H9 (cell line): ENCODE measurements at regions not wholly inside any gene's neighbourhood (a gene's known extent, or its start where the extent isn't known, plus 50 kb on each side); places are given as distances from the start of the nearest gene placed in this dataset.

ENCODE experiments used
- DNase-seq: peaks from one replicate; pipeline ENCODE4 v3.0.0-alpha.2; 2017
- H2AFZ ChIP-seq: one replicate; pipeline ENCODE4 v1.6.1; 2013; ENCODE audit warnings: mild to moderate bottlenecking, low read length, control low read depth, moderate library complexity
- H2AK5ac ChIP-seq: 2 replicates; pipeline ENCODE4 v1.6.1; 2013; ENCODE audit warnings: low read length, control low read depth, mixed read lengths; ENCODE audit not compliant: insufficient read length
- H2BK120ac ChIP-seq: one replicate; pipeline ENCODE4 v1.6.1; 2013; ENCODE audit warnings: low read depth, mild to moderate bottlenecking, low read length, control low read depth, inconsistent platforms; ENCODE audit not compliant: poor library complexity, severe bottlenecking
- H2BK12ac ChIP-seq: 2 replicates; pipeline ENCODE4 v1.6.1; 2013; ENCODE audit warnings: low read length, control low read depth, mixed read lengths, low read depth; ENCODE audit not compliant: insufficient read length
- H2BK15ac ChIP-seq: 2 replicates; pipeline ENCODE4 v1.6.1; 2013; ENCODE audit warnings: low read depth, low read length, control low read depth
- H2BK20ac ChIP-seq: one replicate; pipeline ENCODE4 v1.6.1; 2013; ENCODE audit warnings: low read depth, mild to moderate bottlenecking, low read length, control low read depth, inconsistent platforms; ENCODE audit not compliant: poor library complexity, severe bottlenecking
- H2BK5ac ChIP-seq: 2 replicates; pipeline ENCODE4 v1.6.1; 2013; ENCODE audit warnings: low read length, control low read depth, mixed read lengths; ENCODE audit not compliant: insufficient read length
- H3K14ac ChIP-seq: 2 replicates; pipeline ENCODE4 v1.6.1; 2013; ENCODE audit warnings: low read length, control low read depth; ENCODE audit not compliant: insufficient read depth
- H3K18ac ChIP-seq: 2 replicates; pipeline ENCODE4 v1.6.1; 2013; ENCODE audit warnings: low read depth, mild to moderate bottlenecking, mixed read lengths, low read length, control low read depth; ENCODE audit not compliant: insufficient read length
- H3K23ac ChIP-seq: 2 replicates; pipeline ENCODE4 v1.6.1; 2013; ENCODE audit warnings: low read length, control low read depth, mixed read lengths, low read depth; ENCODE audit not compliant: insufficient read length
- H3K23me2 ChIP-seq: 2 replicates; pipeline ENCODE4 v1.6.1; 2013; ENCODE audit warnings: low read depth, mild to moderate bottlenecking, mixed read lengths, low read length, control low read depth; ENCODE audit not compliant: insufficient read length, poor library complexity, severe bottlenecking
- H3K27ac ChIP-seq: 2 replicates; pipeline ENCODE4 v1.5.1; 2013; ENCODE audit warnings: low read length, control low read depth, mixed read lengths, low read depth; ENCODE audit not compliant: insufficient read length
- H3K27me3 ChIP-seq: 2 replicates; pipeline ENCODE4 v1.6.1; 2013; ENCODE audit warnings: low read length, control low read depth, inconsistent platforms; ENCODE audit not compliant: insufficient read depth
- H3K4ac ChIP-seq: 2 replicates; pipeline ENCODE4 v1.6.1; 2013; ENCODE audit warnings: low read depth, mild to moderate bottlenecking, control low read depth, inconsistent platforms, low read length, moderate library complexity
- H3K4me1 ChIP-seq: 2 replicates; pipeline ENCODE4 v1.6.1; 2013; ENCODE audit warnings: low read length, control low read depth, inconsistent platforms; ENCODE audit not compliant: insufficient read depth
- H3K4me2 ChIP-seq: 2 replicates; pipeline ENCODE4 v1.6.1; 2013; ENCODE audit warnings: low read length, control low read depth, mixed read lengths; ENCODE audit not compliant: insufficient read length, insufficient read depth
- H3K56ac ChIP-seq: 2 replicates; pipeline ENCODE4 v1.6.1; 2013; ENCODE audit warnings: low read depth, mild to moderate bottlenecking, mixed read lengths, low read length, control low read depth; ENCODE audit not compliant: insufficient read length
- H3K79me1 ChIP-seq: 2 replicates; pipeline ENCODE4 v1.6.1; 2013; ENCODE audit warnings: low read depth, mild to moderate bottlenecking, moderate library complexity, low read length, control low read depth, inconsistent platforms; ENCODE audit not compliant: insufficient read depth, poor library complexity, severe bottlenecking
- H3K79me2 ChIP-seq: 2 replicates; pipeline ENCODE4 v1.6.1; 2013; ENCODE audit warnings: low read length, control low read depth, inconsistent platforms; ENCODE audit not compliant: insufficient read depth
- H3K9ac ChIP-seq: 2 replicates; pipeline ENCODE4 v1.6.1; 2013; ENCODE audit warnings: low read length, control low read depth, mixed read lengths; ENCODE audit not compliant: insufficient read length; ENCODE audit errors: extremely low read depth
- H3K9me3 ChIP-seq: one replicate; pipeline ENCODE4 v1.6.1; 2013; ENCODE audit warnings: low read depth, low read length, inconsistent platforms; ENCODE audit not compliant: control insufficient read depth
- H3T11ph ChIP-seq: one replicate; pipeline ENCODE4 v1.6.1; 2013; ENCODE audit warnings: mild to moderate bottlenecking, low read length, control low read depth, inconsistent platforms
- H4K20me1 ChIP-seq: one replicate; pipeline ENCODE4 v1.6.1; 2013; ENCODE audit not compliant: control insufficient read depth, insufficient read length, insufficient read depth
- H4K5ac ChIP-seq: 2 replicates; pipeline ENCODE4 v1.6.1; 2013; ENCODE audit warnings: low read depth, mild to moderate bottlenecking, mixed read lengths, low read length, control low read depth; ENCODE audit not compliant: insufficient read length
- H4K8ac ChIP-seq: replicated peaks from 2 replicates; pipeline ENCODE4 v1.6.1; 2013; ENCODE audit warnings: low read length, control low read depth, mixed read lengths, low read depth; ENCODE audit not compliant: insufficient read length
- H4K91ac ChIP-seq: 2 replicates; pipeline ENCODE4 v1.6.1; 2013; ENCODE audit warnings: low read depth, mild to moderate bottlenecking, moderate library complexity, mixed read lengths, low read length, control low read depth; ENCODE audit not compliant: insufficient read length
- H3K27ac Mint-ChIP-seq, 3 experiments: 2 replicates in 2 of 3; 3 replicates in 1 of 3; pipeline ENCODE4 v1.8.0; 2020 to 2021; ENCODE audit warnings: mixed read lengths in 3 of 3, mild to moderate bottlenecking in 1 of 3, moderate library complexity in 1 of 3
- H3K27me3 Mint-ChIP-seq: 2 replicates; pipeline ENCODE4 v1.8.0; 2021; ENCODE audit warnings: low read depth, mild to moderate bottlenecking, moderate library complexity, mixed read lengths
- H3K36me3 Mint-ChIP-seq, 3 experiments: 2 replicates in 2 of 3; 3 replicates in 1 of 3; pipeline ENCODE4 v1.8.0; 2020 to 2021; ENCODE audit warnings: low read depth in 3 of 3, mixed read lengths in 3 of 3; ENCODE audit not compliant: insufficient read depth in 1 of 3
- H3K4me1 Mint-ChIP-seq, 2 experiments: 2 replicates each; pipeline ENCODE4 v1.8.0; 2020; ENCODE audit warnings: mixed read lengths in 2 of 2
- H3K4me3 Mint-ChIP-seq, 2 experiments: 2 replicates in 1 of 2; 3 replicates in 1 of 2; pipeline ENCODE4 v1.8.0; 2020 to 2021; ENCODE audit warnings: mild to moderate bottlenecking in 2 of 2, mixed read lengths in 2 of 2, moderate library complexity in 1 of 2
- H3K9me3 Mint-ChIP-seq, 2 experiments: 2 replicates in 1 of 2; 3 replicates in 1 of 2; pipeline ENCODE4 v1.8.0; 2020; ENCODE audit warnings: mild to moderate bottlenecking in 2 of 2, mixed read lengths in 2 of 2, moderate library complexity in 1 of 2
- WGBS: extraction: QIAGEN DNeasy Blood & Tissue Kit; methylation state at CpG from one replicate; pipeline ENCODE4 v1.1.7; 2013; ENCODE audit warnings: missing lambda C conversion rate, low lambda C conversion rate, mixed read lengths; ENCODE audit not compliant: insufficient read length; ENCODE audit errors: extremely low coverage; 5-methylcytosine and 5-hydroxymethylcytosine counted together
- TF ChIP-seq, protein P1 (sequence below): fragments of 200-600 bp; sonication (generic); conservative IDR thresholded peaks from 3 replicates; pipeline ENCODE4 v1.8.0; 2021; ENCODE audit warnings: antibody characterized with exemption, mild to moderate bottlenecking

DNA sequence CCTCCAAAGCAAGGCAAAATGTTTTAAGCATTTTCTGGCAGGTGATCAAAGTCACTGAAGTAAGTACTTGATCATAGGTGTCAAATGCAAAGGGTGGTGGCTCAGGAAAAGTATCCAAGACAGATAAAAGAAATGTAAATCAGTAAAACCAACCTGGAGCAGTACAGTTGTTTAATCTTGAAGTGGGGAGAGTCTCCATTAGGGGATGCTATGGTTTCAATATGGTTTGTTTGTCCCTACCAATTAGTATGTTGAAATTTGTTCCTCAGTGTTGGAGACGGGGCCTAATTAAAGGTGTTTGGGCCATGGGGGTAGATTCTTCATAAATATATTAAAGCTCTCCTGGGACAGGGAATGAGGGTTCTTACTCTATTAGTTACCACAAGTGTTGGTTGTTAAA lies 1781.7 kb upstream of the PRR20A start:
- H3K4me3 Mint-ChIP-seq, result no peak overlapping the region
- Histone ChIP-seq H3K9ac (no peak overlapping the region), H3K14ac (no peak overlapping the region), H3K4me1 (no peaks in the 10 kb centered on the region), H2BK12ac (no peak overlapping the region), H3K27me3 (no peaks in the 10 kb centered on the region), H3K18ac (no peak overlapping the region), H3K79me1 (no peaks in the 10 kb centered on the region), H3K23me2 (no peaks in the 10 kb centered on the region), H2BK20ac (no peak overlapping the region), H3K9me3 (no peaks in the 10 kb centered on the region), H3K56ac (no peak overlapping the region), H3K23ac (no peak overlapping the region), H3K79me2 (no peaks in the 10 kb centered on the region), H2BK120ac (no peak overlapping the region), H3K27ac (no peak overlapping the region), H2BK15ac (no peak overlapping the region), H4K8ac (no peak overlapping the region), H3K4ac (no peak overlapping the region), H4K5ac (no peak overlapping the region), H3K4me2 (no peak overlapping the region), H3T11ph (no peak overlapping the region), H2BK5ac (no peak overlapping the region), H2AK5ac (no peak overlapping the region), H4K91ac (no peak overlapping the region), H4K20me1 (no peaks in the 10 kb centered on the region), H2AFZ (no peak overlapping the region)
- TF ChIP-seq, protein P1, sequence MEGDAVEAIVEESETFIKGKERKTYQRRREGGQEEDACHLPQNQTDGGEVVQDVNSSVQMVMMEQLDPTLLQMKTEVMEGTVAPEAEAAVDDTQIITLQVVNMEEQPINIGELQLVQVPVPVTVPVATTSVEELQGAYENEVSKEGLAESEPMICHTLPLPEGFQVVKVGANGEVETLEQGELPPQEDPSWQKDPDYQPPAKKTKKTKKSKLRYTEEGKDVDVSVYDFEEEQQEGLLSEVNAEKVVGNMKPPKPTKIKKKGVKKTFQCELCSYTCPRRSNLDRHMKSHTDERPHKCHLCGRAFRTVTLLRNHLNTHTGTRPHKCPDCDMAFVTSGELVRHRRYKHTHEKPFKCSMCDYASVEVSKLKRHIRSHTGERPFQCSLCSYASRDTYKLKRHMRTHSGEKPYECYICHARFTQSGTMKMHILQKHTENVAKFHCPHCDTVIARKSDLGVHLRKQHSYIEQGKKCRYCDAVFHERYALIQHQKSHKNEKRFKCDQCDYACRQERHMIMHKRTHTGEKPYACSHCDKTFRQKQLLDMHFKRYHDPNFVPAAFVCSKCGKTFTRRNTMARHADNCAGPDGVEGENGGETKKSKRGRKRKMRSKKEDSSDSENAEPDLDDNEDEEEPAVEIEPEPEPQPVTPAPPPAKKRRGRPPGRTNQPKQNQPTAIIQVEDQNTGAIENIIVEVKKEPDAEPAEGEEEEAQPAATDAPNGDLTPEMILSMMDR, result peak; percentile 23; the same call in 1 of the 3 replicates
- no peak for DNase-seq
- H3K27me3 Mint-ChIP-seq, result no peaks in the 10 kb centered on the region
- H3K36me3 Mint-ChIP-seq, result no peaks in the 10 kb centered on the region
- H3K9me3 Mint-ChIP-seq, result no peaks in the 10 kb centered on the region
- H3K27ac Mint-ChIP-seq, result 0 out of 7 replicates have a peak overlapping the region, but pooled peaks of 1 of the 3 experiments have one; percentile 24
- WGBS, result no CpG with 5 or more reads among the region's 1 CpG
- H3K4me1 Mint-ChIP-seq, result peaks cover 3 to 6% of the 10 kb centered on the region in 2 experiments
